GM12878 (cell line): ENCODE measurements at regions not wholly inside any gene's neighbourhood (a gene's known extent, or its start where the extent isn't known, plus 50 kb on each side); places are given as distances from the start of the nearest gene placed in this dataset.

Source experiments
- ATAC-seq: fragments of 200-7000 bp; cut with Tn5 transposase; 3 replicates; pipeline ENCODE4 v1.9.1; 2020; ENCODE audit warnings: mild to moderate bottlenecking, moderate library complexity
- BruUV-seq: library from RNA; stranded (reverse); fragments of 400-500 nt; replicated peaks from 2 replicates; lab custom pipeline; 2021; lab: Mats Ljungman, UMichigan
- CTCF ChIA-PET: fragments of 300-600 bp; sonication (Branson Sonifier 250); formaldehyde crosslinking; extraction: SDS; loops from one replicate; lab custom pipeline; 2021; ENCODE audit warnings: inconsistent platforms; lab: Yijun Ruan, JAX
- POLR2A ChIA-PET: fragments of 350-600 bp; formaldehyde crosslinking; extraction: SDS; loops from one replicate; lab custom pipeline; 2021; ENCODE audit warnings: inconsistent platforms; lab: Charles Lee
- RAD21 ChIA-PET: fragments of 300-600 bp; sonication (Branson Sonifier 250); formaldehyde crosslinking; loops from one replicate; lab custom pipeline; 2023; ENCODE audit warnings: antibody characterized with exemption; ENCODE audit not compliant: unreplicated experiment; lab: Charles Lee
- SMC1A ChIA-PET: fragments of 300-600 bp; sonication (Branson Sonifier 250); formaldehyde crosslinking; loops from one replicate; lab custom pipeline; 2023; ENCODE audit not compliant: unreplicated experiment, uncharacterized antibody; lab: Charles Lee
- DNase-seq: peaks from one replicate; pipeline ENCODE4 v3.0.0-alpha.2; 2011; ENCODE audit warnings: low read depth, low spot score
- FAIRE-seq: peaks from 3 replicates; lab custom pipeline; 2011; peaks lifted over from hg19 to GRCh38; lab: Jason Lieb, UNC
- H2AFZ ChIP-seq: 2 replicates; pipeline ENCODE4 v1.6.0; 2011; ENCODE audit warnings: low read depth, low read length, control low read depth; ENCODE audit not compliant: control insufficient read depth
- H3K27ac ChIP-seq: 2 replicates; pipeline ENCODE4 v1.5.1; 2011; ENCODE audit warnings: control low read depth; ENCODE audit not compliant: control insufficient read depth, insufficient read depth
- H3K27me3 ChIP-seq, 2 experiments: replicated peaks in 1 of 2; 2 replicates each; pipeline versions ENCODE4 v1.6.0 to v1.6.1; 2011; ENCODE audit warnings: low read length in 1 of 2; ENCODE audit not compliant: control insufficient read depth in 2 of 2, insufficient read depth in 2 of 2
- H3K36me3 ChIP-seq, 2 experiments: 2 replicates each; pipeline ENCODE4 v1.5.1; 2011; ENCODE audit warnings: low read length in 1 of 2; ENCODE audit not compliant: control insufficient read depth in 2 of 2, insufficient read depth in 2 of 2
- H3K4me1 ChIP-seq: 2 replicates; pipeline ENCODE4 v1.6.1; 2011; ENCODE audit warnings: mild to moderate bottlenecking, low read length, moderate library complexity, mixed read lengths; ENCODE audit not compliant: control insufficient read depth, insufficient read depth
- H3K4me2 ChIP-seq: 2 replicates; pipeline ENCODE4 v1.6.0; 2011; ENCODE audit warnings: control low read depth; ENCODE audit not compliant: control insufficient read depth, insufficient read depth
- H3K4me3 ChIP-seq: fragments of 200-600 bp; sonication (generic); 2 replicates; pipeline ENCODE4 v1.5.1; 2016
- H3K79me2 ChIP-seq: 2 replicates; pipeline ENCODE4 v1.6.0; 2011; ENCODE audit warnings: low read length; ENCODE audit not compliant: control insufficient read depth, insufficient read depth
- H3K9ac ChIP-seq: 2 replicates; pipeline ENCODE4 v1.8.0; 2011; ENCODE audit warnings: low read length, control low read depth, mixed read lengths; ENCODE audit not compliant: control insufficient read depth, insufficient read depth
- H3K9me3 ChIP-seq: replicated peaks from 3 replicates; pipeline ENCODE4 v1.5.1; 2011; ENCODE audit warnings: mild to moderate bottlenecking, low read length; ENCODE audit not compliant: control insufficient read depth, insufficient read depth
- H4K20me1 ChIP-seq: 2 replicates; pipeline ENCODE4 v1.6.0; 2011; ENCODE audit not compliant: control insufficient read depth, insufficient read depth
- BCL3 ChIP-seq: IDR thresholded peaks from 2 replicates; pipeline ENCODE4 v1.6.1; 2011; ENCODE audit warnings: borderline replicate concordance, low read depth, mild to moderate bottlenecking, moderate library complexity, low read length; ENCODE audit not compliant: insufficient read depth, poor library complexity, severe bottlenecking
- CHD2 ChIP-seq: IDR thresholded peaks from 2 replicates; pipeline ENCODE4 v1.6.1; 2011; ENCODE audit warnings: low read depth, low read length, improper control_type of control experiment, borderline replicate concordance
- ESRRA ChIP-seq: IDR thresholded peaks from 2 replicates; pipeline ENCODE4 v1.6.1; 2012; ENCODE audit warnings: mild to moderate bottlenecking, low read length, improper control_type of control experiment
- IKZF2 ChIP-seq, 2 experiments: fragments of 450-650 bp; IDR thresholded peaks; 2 replicates each; pipeline ENCODE4 v1.6.1; 2017; ENCODE audit warnings: mild to moderate bottlenecking in 2 of 2, moderate library complexity in 2 of 2
- MTA2 ChIP-seq: fragments of 450-650 bp; IDR thresholded peaks from 2 replicates; pipeline ENCODE4 v1.6.1; 2016; ENCODE audit warnings: low read depth, mild to moderate bottlenecking, moderate library complexity
- SMAD1 ChIP-seq: fragments of 450-650 bp; IDR thresholded peaks from 2 replicates; pipeline ENCODE4 v1.6.1; 2018; ENCODE audit warnings: mild to moderate bottlenecking, low read depth; ENCODE audit not compliant: partially characterized antibody
- SMAD5 ChIP-seq: IDR thresholded peaks from 2 replicates; pipeline ENCODE4 v1.6.1; 2016; ENCODE audit warnings: antibody characterized with exemption, low read depth
- WRNIP1 ChIP-seq: IDR thresholded peaks from 2 replicates; pipeline ENCODE4 v1.6.1; 2011; ENCODE audit warnings: low read depth, low read length, improper control_type of control experiment, borderline replicate concordance
- WGBS: methylation state at CpG from one replicate; pipeline ENCODE4 v1.1.6; 2016; ENCODE audit warnings: low lambda C conversion rate; ENCODE audit not compliant: insufficient replicate concordance, insufficient coverage; ENCODE audit errors: missing lambda C conversion rate; 5-methylcytosine and 5-hydroxymethylcytosine counted together
- in situ Hi-C: fragments of 300-500 bp; cut with MboI; formaldehyde crosslinking; loops from 9 replicates; pipeline ENCODE4 v1.14.3; 2018; ENCODE audit warnings: mixed read lengths
- intact Hi-C: fragments of 100-400 bp; cut with micrococcal nuclease; formaldehyde crosslinking; loops from one replicate; pipeline ENCODE4 v1.14.2; 2022; ENCODE audit not compliant: unreplicated experiment

- intact Hi-C loops (no loop called here), in situ Hi-C loops (no loop called here)
- no peak overlapping the region for H3K4me3 ChIP-seq
- ChIA-PET RAD21 (interaction anchor here (1.7 to 1.9 kb wide), 2 partner anchors 44 to 45 kb away, joined by 5 read pairs; no protein-coding TSS in a partner anchor), SMC1A (interaction anchor here (0.6 to 2.2 kb wide), 7 partner anchors 8 to 45 kb away, joined by 3 to 7 read pairs (median 4); no protein-coding TSS in a partner anchor), POLR2A (no interaction called here), CTCF (interaction anchor here (0.7 to 1.8 kb wide), 2 partner anchors 45 to 458 kb away, joined by 3 to 4 read pairs; no protein-coding TSS in a partner anchor)
- BruUV-seq = no TSS peak
- H3K27me3 ChIP-seq = no peaks in the 10 kb centered on the region
- no peak for DNase-seq
- WGBS = 66% methylated on average over 2 of the region's 2 CpGs
- H3K36me3 ChIP-seq = no peaks in the 10 kb centered on the region
- H2AFZ ChIP-seq = no peak overlapping the region
- TF ChIP-seq SMAD5 (no peak), ESRRA (no peak), BCL3 (no peak), CHD2 (no peak), WRNIP1 (no peak), SMAD1 (no peak), IKZF2 (IDR thresholded peaks at IDR 0.05) (no peak), MTA2 (no peak)
- H3K27ac ChIP-seq = no peak overlapping the region
- no peak overlapping the region for H3K9ac ChIP-seq
- no peaks in the 10 kb centered on the region for H4K20me1 ChIP-seq
- peaks cover 6% of the 10 kb centered on the region for H3K4me1 ChIP-seq
- H3K4me2 ChIP-seq = no peak overlapping the region
- no peaks in the 10 kb centered on the region for H3K79me2 ChIP-seq
- FAIRE-seq = no peak
- no peak for ATAC-seq
- no peaks in the 10 kb centered on the region for H3K9me3 ChIP-seq
Measured at GRCh38 chr10:63675171-63675570, 154.0 kb downstream of the REEP3 start.
